ENCODE measurements at regions not wholly inside any gene's neighbourhood (a gene's known extent, or its start where the extent isn't known, plus 50 kb on each side); places are given as distances from the start of the nearest gene placed in this dataset.
"Not testable (repeated sequence)": the region's sequence is repeated elsewhere in the genome, so short reads cannot be mapped to it uniquely, and the experiment has no call there.

DNA sequence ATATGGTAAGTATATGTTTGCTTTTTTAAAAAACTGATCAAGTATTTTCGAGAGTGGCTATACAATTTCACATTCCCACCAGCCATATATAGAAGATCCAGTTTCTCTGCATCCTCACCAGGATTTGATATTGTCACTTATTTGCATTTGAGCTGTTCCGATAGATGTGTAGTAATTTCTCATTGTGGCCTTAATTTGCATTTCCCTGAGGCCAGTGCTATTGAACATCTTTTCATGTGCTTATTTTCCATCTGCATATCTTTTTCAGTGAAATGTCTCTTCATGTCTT lies 72.9 kb upstream of the VASH1 start:
- in situ Hi-C loops (cut with HindIII; ENCODE audit: low pct_ligation_motif_present, low pct_unique_long_range_greater_than_20kb, low sequenced_read_pairs): no loop called here
- DNase-seq: no peak

DNA sequence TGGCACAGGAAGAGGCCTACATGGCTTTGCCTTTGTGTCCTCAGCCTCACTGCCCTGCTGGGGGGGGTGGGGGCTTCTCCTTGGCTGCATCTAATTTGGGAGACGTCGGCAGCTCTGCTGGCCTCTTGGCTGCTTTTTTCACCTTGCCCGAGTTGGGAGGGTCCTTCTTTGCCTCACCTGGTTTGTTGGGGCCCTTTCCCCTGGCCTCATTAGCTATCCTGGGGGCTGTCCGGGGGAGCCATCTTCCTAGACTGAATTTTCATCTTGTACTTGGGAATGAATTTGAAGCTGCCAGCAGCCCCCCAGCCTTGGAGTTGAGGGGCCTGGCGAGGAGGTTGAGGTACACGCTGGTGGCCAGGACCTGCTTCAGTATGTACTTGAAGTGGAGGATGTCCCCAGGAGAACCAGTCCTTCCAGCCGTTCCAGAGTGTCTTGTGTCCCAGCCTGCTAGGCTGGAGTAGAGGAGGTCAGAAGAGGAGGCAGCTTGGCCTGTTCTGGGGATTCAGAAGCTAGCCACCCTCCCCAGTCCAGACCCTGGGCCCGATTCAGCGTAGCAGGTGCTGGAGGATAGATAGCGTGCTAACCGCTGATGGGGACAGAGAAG lies 70.7 kb upstream of the VASH1 start:
- no peak for DNase-seq
- in situ Hi-C loops (cut with HindIII; ENCODE audit: low pct_ligation_motif_present, low pct_unique_long_range_greater_than_20kb, low sequenced_read_pairs): no loop called here

DNA sequence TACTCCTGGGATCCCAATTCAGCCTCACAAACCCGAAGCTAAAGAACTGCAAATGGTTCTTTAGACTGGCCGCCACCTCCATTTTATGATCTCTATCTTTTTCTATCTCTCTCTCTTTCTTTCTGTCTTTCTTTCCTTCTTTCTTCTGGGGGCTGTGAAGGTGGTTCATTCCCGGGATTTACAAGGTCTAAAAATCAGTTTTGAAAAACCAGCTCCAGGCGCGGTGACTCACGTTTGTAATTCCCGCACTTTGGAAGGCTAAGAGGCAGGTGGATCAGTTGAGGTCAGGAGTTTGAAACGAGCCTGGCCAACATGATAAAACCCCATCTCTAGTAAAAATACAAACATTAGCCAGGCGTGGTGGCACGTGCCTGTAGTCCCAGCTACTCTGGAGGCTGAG lies 67.2 kb upstream of the VASH1 start:
- in situ Hi-C loops (cut with HindIII; ENCODE audit: low pct_ligation_motif_present, low pct_unique_long_range_greater_than_20kb, low sequenced_read_pairs): no loop called here
- no peak for DNase-seq

DNA sequence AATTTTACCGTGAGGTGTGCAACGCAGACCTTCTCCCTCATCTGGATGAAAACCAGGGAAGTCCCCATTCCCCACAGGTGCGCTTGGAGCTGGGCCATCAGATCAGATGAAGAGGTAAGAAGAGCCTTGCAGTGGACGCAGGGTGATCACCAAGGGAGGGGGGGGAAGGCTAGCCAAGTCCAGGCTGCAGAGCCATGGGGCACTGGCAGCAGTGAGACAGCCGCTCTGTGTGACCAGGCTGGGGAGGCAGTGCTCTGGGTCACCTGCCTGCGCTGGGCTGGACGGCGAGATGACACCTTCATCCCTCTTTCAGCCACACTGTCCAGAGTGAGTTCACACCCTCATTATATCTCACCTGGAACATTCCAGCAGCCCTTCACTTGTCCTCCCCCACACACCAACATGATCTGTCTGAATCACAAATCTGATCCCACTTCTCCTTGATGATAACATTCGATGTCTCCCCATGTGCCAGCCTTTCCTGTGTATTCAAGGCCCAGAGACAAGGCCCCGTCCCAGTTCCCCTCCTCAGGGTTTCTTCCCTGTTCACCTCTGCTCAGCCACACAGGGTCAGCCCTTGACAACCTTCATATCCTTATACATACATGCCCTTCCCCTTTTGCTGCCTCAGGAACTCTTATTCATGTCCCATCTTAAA lies 65.9 kb upstream of the VASH1 start:
- no peak for DNase-seq
- in situ Hi-C loops (cut with HindIII; ENCODE audit: low pct_ligation_motif_present, low pct_unique_long_range_greater_than_20kb, low sequenced_read_pairs): no loop called here

DNA sequence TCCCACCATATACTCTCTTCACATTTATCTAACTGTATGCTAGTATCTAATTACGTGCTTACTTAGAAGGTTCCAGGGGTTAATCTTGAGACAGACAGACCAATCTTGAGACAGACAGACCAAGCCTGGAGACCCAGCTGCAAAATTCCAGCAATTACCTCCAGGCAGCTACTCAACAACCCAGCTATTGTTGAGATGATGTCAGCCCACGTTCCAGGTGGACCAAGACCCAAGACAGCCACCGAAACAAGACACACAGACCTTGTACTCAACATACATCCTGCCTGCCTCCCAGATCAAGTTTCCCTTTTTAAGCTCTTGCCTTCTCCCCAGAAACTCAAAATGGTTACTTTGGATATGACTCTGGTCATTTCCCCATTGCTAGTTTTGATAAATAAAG lies 64.9 kb upstream of the VASH1 start:
- in situ Hi-C loops (cut with HindIII; ENCODE audit: low pct_ligation_motif_present, low pct_unique_long_range_greater_than_20kb, low sequenced_read_pairs): no loop called here
- DNase-seq: no peak

DNA sequence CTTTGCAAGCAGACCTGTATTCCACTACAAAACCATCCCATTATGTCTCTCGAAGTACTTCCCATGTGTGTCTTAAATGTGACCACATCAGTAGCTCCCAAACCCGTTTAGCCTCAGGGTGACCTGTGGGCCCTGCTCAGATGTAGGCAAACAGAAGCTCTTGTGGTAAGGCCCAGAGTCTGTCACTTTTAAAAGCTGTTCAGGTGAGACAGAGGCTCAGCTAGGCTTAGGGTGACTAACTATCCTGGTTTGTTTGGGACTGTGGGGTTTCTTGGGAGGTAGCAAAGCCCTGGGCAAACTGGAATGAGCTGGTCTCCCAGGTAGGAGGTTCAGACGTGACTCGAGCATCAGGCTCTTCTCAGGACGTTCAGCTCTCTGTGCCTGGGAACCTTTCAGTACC lies 64.5 kb upstream of the VASH1 start:
- DNase-seq: no peak
- in situ Hi-C loops (cut with HindIII; ENCODE audit: low pct_ligation_motif_present, low pct_unique_long_range_greater_than_20kb, low sequenced_read_pairs): no loop called here

DNA sequence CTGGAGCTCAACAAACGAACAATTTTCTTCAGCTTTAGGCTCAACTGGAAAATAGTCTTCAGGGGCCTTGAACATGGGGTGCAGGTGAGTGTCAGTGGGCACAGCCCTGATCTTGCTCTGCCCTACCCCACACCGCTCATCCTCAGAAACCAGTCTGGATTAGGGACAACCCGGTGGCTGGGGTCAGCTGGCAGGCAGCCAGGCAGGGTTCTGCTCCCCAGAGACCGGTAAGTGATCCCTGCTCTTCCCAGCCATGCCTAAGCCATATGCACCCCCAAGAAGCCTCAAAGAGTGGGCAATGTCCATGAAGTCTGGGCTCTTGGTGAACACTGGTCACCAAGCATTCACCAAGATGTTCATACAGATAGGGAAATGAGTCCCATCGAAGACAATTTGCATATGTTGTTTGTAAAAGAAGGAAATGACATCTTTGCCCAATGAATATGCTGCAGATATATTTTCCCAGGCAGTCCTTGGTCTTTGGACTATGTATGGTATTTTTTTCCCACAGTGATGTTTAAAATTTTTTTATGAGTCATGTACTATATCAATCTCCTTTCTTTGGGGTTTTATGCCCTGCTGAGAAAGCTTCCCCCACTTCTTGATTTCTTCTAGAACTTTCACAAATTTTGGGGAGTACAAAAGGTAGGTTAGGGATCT lies 63.9 kb upstream of the VASH1 start:
- in situ Hi-C loops (cut with HindIII; ENCODE audit: low pct_ligation_motif_present, low pct_unique_long_range_greater_than_20kb, low sequenced_read_pairs): no loop called here
- DNase-seq: no peak

DNA sequence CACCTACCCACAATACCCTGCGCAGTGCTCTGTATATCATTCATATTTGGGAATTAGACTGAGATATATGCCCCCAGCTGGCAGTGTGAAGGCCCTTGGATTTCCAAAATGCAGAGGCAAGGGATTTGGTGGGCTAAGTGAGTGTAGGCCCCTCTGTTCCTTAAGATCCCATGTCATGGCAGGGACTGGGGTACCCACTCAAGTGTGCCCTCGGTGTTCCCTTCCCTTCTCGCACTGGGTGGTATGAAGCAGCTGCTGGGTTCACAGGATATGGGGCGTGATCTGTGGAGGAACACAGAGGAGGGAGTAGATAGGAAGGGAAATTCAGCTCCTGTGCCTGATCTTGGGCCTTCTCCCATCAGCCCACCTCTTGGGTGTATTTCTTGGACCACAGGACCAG lies 63.1 kb upstream of the VASH1 start:
- in situ Hi-C loops (cut with HindIII; ENCODE audit: low pct_ligation_motif_present, low pct_unique_long_range_greater_than_20kb, low sequenced_read_pairs): no loop called here
- no peak for DNase-seq

DNA sequence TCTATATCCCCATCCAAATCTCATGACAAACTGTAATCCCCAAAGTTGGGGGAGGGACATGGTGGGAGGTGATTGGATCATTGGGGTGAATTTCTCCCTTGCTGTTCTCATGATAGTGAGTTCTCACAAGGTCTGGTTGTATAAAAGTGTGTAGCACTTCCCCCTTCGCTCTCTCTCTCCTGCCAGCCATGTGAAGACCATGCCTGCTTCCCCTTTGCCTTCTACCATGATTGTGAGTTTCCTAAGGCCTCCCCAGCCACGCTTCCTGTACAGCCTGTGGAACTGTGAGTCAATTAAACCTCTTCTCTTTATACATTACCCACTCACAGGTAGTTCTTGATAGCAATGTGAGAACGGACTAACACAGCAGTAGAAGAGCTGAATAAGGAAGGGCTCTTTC lies 62.6 kb upstream of the VASH1 start:
- DNase-seq: no peak

DNA sequence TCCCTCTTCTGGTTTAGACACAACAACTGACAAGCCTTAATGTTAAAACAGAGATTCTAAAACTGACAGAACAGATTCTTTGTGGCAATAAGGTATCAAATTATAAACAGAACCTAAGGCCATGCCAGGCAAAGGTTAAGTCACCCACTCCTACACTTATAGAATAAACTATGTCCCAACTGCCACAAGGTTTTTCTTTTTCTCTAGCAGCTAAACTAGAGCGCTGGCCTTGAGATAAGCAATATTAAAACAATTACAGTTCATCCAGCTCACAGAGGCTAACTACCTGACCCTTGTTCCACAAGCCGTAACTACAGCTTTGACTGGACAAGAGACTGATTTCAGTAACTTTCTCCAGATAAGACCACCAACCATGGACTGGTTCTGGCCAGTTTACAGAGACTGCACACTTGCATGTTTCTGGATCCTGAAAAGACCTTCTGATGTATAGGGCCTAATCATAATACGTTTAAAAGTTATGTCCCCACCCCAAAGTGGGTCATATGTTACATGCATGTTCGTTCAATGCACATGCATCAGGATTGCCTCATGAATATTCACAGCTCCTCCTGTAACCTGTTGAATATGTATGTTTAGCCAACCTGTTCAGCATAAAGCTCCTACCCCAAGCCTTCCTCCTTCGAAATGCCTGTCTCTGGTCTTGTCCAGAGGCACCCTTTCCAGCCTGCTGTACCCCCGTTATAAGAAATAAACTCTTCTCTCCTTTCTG lies 61.9 kb upstream of the VASH1 start:
- no peak for DNase-seq
- in situ Hi-C loops (cut with HindIII; ENCODE audit: low pct_ligation_motif_present, low pct_unique_long_range_greater_than_20kb, low sequenced_read_pairs): no loop called here

More for the DNA sequence above, 62.6 kb upstream of the VASH1 start:
- in situ Hi-C loops (cut with HindIII; ENCODE audit: low pct_ligation_motif_present, low pct_unique_long_range_greater_than_20kb, low sequenced_read_pairs): no loop called here

DNA sequence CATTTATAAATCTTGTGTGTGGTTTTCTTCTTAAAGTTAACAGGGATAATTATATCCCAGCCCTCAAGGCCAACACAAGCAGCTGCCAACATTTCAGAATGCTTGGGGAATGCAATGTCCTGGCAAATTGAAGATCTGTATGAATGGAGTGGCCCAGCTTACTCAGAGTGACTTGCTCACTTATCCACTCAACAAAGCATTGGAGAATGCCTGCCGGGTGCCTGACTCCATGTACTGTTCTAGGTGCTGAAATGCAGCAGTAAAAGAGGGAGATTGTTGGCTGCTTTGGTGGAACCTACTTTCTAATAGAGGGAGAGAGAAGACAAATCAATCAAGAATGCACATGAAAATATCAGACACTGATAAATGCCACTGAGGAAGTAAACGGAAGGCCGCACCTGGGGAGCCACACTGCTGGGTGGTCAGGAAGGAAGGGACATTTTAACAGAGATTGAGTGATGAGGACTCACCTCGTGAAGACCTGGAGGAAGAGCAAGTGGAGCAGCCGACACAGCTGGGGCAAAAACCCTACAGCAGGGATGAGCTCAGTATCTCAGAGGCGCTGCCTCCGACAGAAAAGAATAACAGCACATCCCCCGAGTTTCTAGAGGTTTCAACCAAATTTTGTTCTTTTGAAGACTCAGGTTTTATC lies 61.2 kb upstream of the VASH1 start:
- DNase-seq: no peak
- in situ Hi-C loops (cut with HindIII; ENCODE audit: low pct_ligation_motif_present, low pct_unique_long_range_greater_than_20kb, low sequenced_read_pairs): loop anchor here (25.0 kb wide), 1 partner anchor 387 kb away; the partner anchor contains the start of gene CIPC

DNA sequence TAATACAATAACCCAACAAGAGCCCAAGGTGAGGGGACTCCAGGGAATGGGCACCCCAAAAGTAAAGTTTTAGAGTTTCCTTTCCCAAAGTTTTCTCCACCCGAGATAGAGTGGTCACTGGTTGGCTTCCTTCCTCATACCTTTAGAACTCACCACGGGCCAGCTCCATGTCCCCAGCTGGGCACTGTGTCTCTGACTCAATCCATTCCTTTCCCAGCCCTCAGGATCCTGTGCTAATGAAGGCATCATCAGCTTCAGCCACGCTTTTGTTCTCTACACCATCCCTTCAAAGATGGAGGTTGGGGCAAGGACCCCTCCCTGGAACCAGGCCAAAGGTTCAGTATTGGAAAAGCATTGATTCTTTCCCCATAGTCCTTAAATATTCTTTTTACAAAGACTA lies 59.8 kb upstream of the VASH1 start:
- in situ Hi-C loops (cut with HindIII; ENCODE audit: low pct_ligation_motif_present, low pct_unique_long_range_greater_than_20kb, low sequenced_read_pairs): loop anchor here (25.0 kb wide), 1 partner anchor 386 kb away; the partner anchor contains the start of gene CIPC
- DNase-seq: no peak

DNA sequence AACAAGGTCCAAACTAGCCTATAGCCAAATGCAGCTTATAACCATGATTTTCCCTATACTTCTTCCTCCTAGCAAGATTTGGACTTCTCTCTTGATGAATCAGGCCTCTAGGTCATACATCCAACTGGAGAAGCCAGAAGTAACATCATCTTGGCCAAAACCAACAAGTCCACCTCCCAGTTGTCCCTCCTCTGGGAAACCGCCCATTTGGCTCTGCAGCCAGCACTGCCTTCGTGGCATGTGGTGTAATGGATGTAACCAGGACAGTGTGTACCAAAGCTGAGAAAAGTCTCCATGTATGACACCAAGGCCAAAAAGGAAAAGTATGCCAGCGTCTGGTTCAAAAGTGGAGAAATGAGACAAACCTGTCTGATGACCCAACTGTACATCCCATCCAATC lies 59.3 kb upstream of the VASH1 start:
- DNase-seq: no peak
- in situ Hi-C loops (cut with HindIII; ENCODE audit: low pct_ligation_motif_present, low pct_unique_long_range_greater_than_20kb, low sequenced_read_pairs): loop anchor here (25.0 kb wide), 1 partner anchor 385 kb away; the partner anchor contains the start of gene CIPC

DNA sequence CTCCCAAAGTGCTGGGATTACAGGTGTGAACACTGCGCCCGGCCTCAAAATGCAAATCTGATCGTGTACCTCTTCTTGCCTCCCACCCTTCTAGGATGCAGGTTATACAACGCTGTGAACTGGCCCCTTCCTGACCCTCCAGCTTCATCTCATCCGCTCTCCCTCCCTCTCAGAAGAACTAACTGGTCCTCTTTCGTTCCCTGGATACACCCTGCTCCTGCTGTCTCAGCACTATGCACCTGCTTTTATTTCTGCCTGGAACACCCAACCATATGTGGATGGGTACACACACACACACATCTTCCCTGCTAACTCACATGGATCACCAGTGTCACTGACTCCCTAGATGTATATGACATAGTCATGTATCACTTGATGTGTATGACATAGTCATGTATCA lies 56.1 kb upstream of the VASH1 start:
- in situ Hi-C loops (cut with HindIII; ENCODE audit: low pct_ligation_motif_present, low pct_unique_long_range_greater_than_20kb, low sequenced_read_pairs): loop anchor here (25.0 kb wide), 1 partner anchor 382 kb away; the partner anchor contains the start of gene CIPC
- DNase-seq: no peak

DNA sequence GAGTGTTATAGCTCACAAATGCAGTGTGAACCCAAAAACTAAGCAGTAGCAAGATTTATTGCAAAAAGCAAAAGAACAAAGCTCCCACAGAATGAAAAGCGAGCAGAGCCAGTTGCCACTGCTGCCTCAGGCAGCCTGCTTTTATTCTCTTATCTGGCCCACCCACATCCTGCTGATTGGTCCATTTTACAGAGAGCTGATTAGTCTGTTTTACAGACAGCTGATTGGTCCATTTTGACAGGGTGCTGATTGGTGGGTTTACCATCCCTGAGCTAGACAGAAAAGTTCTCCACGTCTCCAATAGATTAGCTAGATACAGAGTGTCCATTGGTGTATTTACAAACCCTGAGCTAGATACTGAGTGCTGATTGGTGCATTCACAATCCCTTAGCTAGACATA lies 55.1 kb upstream of the VASH1 start:
- in situ Hi-C loops (cut with HindIII; ENCODE audit: low pct_ligation_motif_present, low pct_unique_long_range_greater_than_20kb, low sequenced_read_pairs): loop anchor here (25.0 kb wide), 1 partner anchor 381 kb away; the partner anchor contains the start of gene CIPC
- DNase-seq: not testable (repeated sequence)

DNA sequence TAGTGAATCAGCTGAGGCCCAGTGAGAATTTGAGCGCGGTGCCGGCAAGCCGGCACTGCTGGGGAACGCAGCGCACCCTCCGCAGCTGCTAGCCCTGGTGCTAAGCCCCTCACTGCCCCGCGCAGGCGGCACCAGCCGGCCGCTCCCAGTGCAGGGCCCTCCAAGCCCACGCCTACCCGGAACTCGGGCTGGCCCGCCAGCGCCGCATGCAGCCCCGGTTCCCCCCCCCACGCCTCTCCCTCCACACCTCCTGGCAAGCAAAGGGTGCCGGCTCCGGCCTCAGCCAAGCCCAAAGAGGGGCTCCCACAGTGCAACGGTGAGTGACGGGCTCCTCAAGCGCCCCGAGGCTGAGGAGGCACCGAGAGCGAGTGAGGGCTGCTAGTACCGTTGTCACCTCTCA lies 54.5 kb upstream of the VASH1 start:
- no peak for DNase-seq
- in situ Hi-C loops (cut with HindIII; ENCODE audit: low pct_ligation_motif_present, low pct_unique_long_range_greater_than_20kb, low sequenced_read_pairs): loop anchor here (25.0 kb wide), 1 partner anchor 380 kb away; the partner anchor contains the start of gene CIPC

DNA sequence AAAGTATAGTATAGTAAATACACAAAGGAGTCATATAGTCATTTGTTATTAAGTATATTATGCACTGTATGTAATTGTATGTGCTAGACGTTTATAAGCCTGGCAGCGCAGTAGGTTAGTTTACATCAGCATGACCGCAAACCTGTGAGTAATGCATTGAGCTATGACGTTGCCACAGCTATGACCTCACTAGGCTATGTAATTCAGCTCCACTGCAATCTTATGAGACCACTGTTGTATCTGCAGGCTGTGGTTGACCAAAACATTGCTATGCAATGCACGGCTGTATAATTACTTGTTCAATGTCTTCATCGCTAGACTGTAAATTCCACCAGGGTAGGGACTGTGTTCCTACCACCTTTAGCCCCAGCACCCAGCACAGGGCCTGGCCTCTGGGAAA lies 53.2 kb upstream of the VASH1 start:
- in situ Hi-C loops (cut with HindIII; ENCODE audit: low pct_ligation_motif_present, low pct_unique_long_range_greater_than_20kb, low sequenced_read_pairs): loop anchor here (25.0 kb wide), 1 partner anchor 379 kb away; the partner anchor contains the start of gene CIPC
- DNase-seq: no peak

DNA sequence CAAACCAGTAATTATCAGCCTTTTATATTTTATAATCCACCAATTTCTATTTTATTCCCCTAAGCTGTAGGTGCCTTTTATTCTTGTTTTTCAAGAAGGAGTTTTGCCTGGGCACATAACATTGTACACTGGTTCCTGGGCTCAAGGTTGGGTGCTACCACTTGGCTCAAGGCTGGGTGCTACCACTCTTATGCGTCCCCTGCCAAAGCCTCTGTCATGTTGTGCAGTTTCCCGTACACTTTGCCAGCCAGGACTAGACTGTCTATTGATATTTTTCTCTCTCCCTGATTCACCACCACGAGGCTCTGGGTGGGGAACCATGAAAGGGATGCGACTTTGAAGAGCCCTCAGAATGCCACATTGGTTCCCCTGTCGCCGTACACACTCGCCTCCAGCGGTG lies 52.5 kb upstream of the VASH1 start:
- in situ Hi-C loops (cut with HindIII; ENCODE audit: low pct_ligation_motif_present, low pct_unique_long_range_greater_than_20kb, low sequenced_read_pairs): loop anchor here (25.0 kb wide), 1 partner anchor 379 kb away; the partner anchor contains the start of gene CIPC
- no peak for DNase-seq

Data from ACHN (cell line).